CD4-positive, alpha-beta T cell (primary cell): ENCODE measurements at regions not wholly inside any gene's neighbourhood (a gene's known extent, or its start where the extent isn't known, plus 50 kb on each side); places are given as distances from the start of the nearest gene placed in this dataset.

Experiments
- ATAC-seq: fragments of 200-7000 bp; cut with Tn5 transposase; one replicate; pipeline ENCODE4 v1.10.0; 2022; ENCODE audit warnings: mild to moderate bottlenecking; ENCODE audit not compliant: poor library complexity
- CTCF ChIA-PET: fragments of 350-600 bp; sonication (Branson Sonifier 250); formaldehyde crosslinking; loops from one replicate; lab custom pipeline; 2021; ENCODE audit warnings: antibody characterized with exemption, inconsistent platforms; lab: Charles Lee
- POLR2A ChIA-PET: fragments of 350-600 bp; sonication (Branson Sonifier 250); formaldehyde crosslinking; loops from one replicate; lab custom pipeline; 2021; ENCODE audit warnings: antibody characterized with exemption, inconsistent platforms; lab: Charles Lee
- DNase-seq, 14 experiments: peaks; one replicate each; pipeline ENCODE4 v3.0.0-alpha.2; 2013 to 2020; ENCODE audit warnings: mixed read lengths in 2 of 14
- H3K27ac ChIP-seq, 2 donors: one replicate each; pipeline versions ENCODE4 v1.5.1 to v1.7.0; 2013; ENCODE audit warnings: low read length in 2 of 2, low read depth in 1 of 2, mild to moderate bottlenecking in 1 of 2
- H3K27me3 ChIP-seq, 2 experiments: 1 replicate in 1 of 2; 2 replicates in 1 of 2; pipeline versions ENCODE4 v1.6.1 to v1.7.0; 2013; ENCODE audit warnings: low read length in 2 of 2, control low read depth in 1 of 2, mild to moderate bottlenecking in 1 of 2, moderate library complexity in 1 of 2; ENCODE audit not compliant: insufficient read depth in 2 of 2, control insufficient read depth in 1 of 2
- H3K36me3 ChIP-seq: one replicate; pipeline ENCODE4 v1.6.1; 2013; ENCODE audit warnings: low read length, control low read depth; ENCODE audit not compliant: insufficient read depth
- H3K4me1 ChIP-seq: one replicate; pipeline ENCODE4 v1.6.1; 2013; ENCODE audit warnings: low read length, control low read depth; ENCODE audit not compliant: insufficient read depth
- H3K4me3 ChIP-seq: one replicate; pipeline ENCODE4 v1.5.1; 2013; ENCODE audit warnings: mild to moderate bottlenecking, low read length, moderate library complexity
- H3K9me3 ChIP-seq, 2 experiments: 1 replicate in 1 of 2; 2 replicates in 1 of 2; pipeline versions ENCODE4 v1.6.1 to v1.7.0; 2013; ENCODE audit warnings: low read length in 2 of 2, mild to moderate bottlenecking in 2 of 2, control low read depth in 1 of 2, moderate library complexity in 1 of 2; ENCODE audit not compliant: control insufficient read depth in 1 of 2, insufficient read depth in 1 of 2
- H3K27ac Mint-ChIP-seq: one replicate; pipeline ENCODE4 v1.8.0; 2020; ENCODE audit warnings: mixed read lengths
- H3K27me3 Mint-ChIP-seq: one replicate; pipeline ENCODE4 v1.8.0; 2021; ENCODE audit warnings: mixed read lengths
- H3K36me3 Mint-ChIP-seq: one replicate; pipeline ENCODE4 v1.8.0; 2021; ENCODE audit warnings: low read depth, mixed read lengths
- H3K4me1 Mint-ChIP-seq: one replicate; pipeline ENCODE4 v1.8.0; 2021; ENCODE audit warnings: low read depth, mixed read lengths
- H3K4me3 Mint-ChIP-seq: one replicate; pipeline ENCODE4 v1.8.0; 2020; ENCODE audit warnings: mild to moderate bottlenecking, mixed read lengths
- H3K9me3 Mint-ChIP-seq: one replicate; pipeline ENCODE4 v1.8.0; 2020; ENCODE audit warnings: mixed read lengths
- CTCF ChIP-seq: fragments of 200-600 bp; IDR thresholded peaks from one replicate; pipeline ENCODE4 v1.8.0; 2022; ENCODE audit warnings: antibody characterized with exemption, mild to moderate bottlenecking
- intact Hi-C, 2 experiments: fragments of 100-400 bp; cut with DNase I in 1 of 2; cut with micrococcal nuclease in 1 of 2; formaldehyde crosslinking; loops; one replicate each; pipeline versions ENCODE4 v1.15.1 to v1.9.0; 2023 to 2025; cut with DNase I, micrococcal nuclease

DNA sequence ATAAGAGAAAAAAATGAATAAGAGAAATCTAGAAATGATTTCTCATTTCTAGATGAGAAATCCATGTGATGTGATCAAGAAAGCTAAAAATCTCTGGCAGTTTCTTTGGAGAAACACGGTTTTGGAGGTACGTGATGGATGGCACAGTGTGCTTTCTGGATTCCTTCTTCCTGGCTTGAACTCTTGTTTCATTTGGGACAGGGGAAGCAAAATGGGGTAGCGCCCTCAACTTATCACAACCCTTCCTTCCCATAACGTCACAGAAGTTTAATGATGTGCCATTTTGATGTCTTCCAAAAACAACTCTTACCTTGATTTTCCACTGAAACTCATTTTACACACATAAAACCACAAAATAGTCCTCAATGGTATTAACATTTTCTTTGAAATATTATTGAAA, 1037.3 kb downstream of the ROBO2 start:
- DNase-seq = no peak
- H3K4me1 ChIP-seq = no peaks in the 10 kb centered on the region
- peaks cover 0 to under 1% of the 10 kb centered on the region in 2 experiments for H3K9me3 ChIP-seq
- ChIA-PET POLR2A (interaction anchor here (0.6 kb wide), 1 partner anchor 28 kb away, joined by 3 read pairs; no protein-coding TSS in a partner anchor), CTCF (no interaction called here)
- H3K4me1 Mint-ChIP-seq = no peaks in the 10 kb centered on the region
- no peak overlapping the region for H3K27ac Mint-ChIP-seq
- H3K27me3 Mint-ChIP-seq = no peaks in the 10 kb centered on the region
- H3K36me3 Mint-ChIP-seq = no peaks in the 10 kb centered on the region
- no peak for ATAC-seq
- H3K9me3 Mint-ChIP-seq = peaks cover 12% of the 10 kb centered on the region
- H3K27ac ChIP-seq = no peak overlapping the region
- H3K4me3 ChIP-seq = no peak overlapping the region
- no peak for TF ChIP-seq CTCF
- H3K27me3 ChIP-seq = no peaks in the 10 kb centered on the region
- intact Hi-C loops = no loop called here
- H3K4me3 Mint-ChIP-seq = no peak overlapping the region
- H3K36me3 ChIP-seq = no peaks in the 10 kb centered on the region

GRCh38 chr3:78077842-78078241, 1037.9 kb downstream of the ROBO2 start:
- Histone ChIP-seq H3K27ac (no peak overlapping the region), H3K4me3 (no peak overlapping the region), H3K27me3 (no peaks in the 10 kb centered on the region), H3K4me1 (no peaks in the 10 kb centered on the region), H3K36me3 (no peaks in the 10 kb centered on the region), H3K9me3 (no peaks in the 10 kb centered on the region)
- TF ChIP-seq CTCF = no peak
- CTCF ChIA-PET = no interaction called here
- Mint-ChIP-seq H3K27me3 (no peaks in the 10 kb centered on the region), H3K4me1 (no peaks in the 10 kb centered on the region), H3K27ac (no peak overlapping the region), H3K4me3 (no peak overlapping the region), H3K9me3 (peaks cover 12% of the 10 kb centered on the region), H3K36me3 (no peaks in the 10 kb centered on the region)
- ATAC-seq (no peak), DNase-seq (no peak)
- POLR2A ChIA-PET = interaction anchor here (0.6 kb wide), 1 partner anchor 27 kb away, joined by 3 read pairs; no protein-coding TSS in a partner anchor
- intact Hi-C loops = no loop called here

DNA sequence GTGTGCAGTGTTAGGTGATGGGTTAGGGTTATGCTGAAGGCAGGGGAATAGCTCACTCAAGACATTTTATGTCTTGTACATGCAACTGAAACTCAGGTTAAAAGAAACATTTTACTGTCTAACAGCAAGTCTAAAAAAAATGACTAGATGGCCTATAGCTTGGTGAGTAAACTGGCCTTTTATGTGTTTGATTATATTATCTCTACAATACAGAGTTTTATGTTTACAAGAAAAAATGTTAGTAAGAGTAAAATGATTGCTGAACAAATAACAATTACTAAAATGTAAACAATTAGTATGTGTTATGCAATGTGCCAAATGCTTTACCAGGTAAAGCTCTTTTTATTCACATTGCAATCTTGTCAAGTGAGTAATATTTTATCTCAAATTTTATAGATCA, 1039.6 kb downstream of the ROBO2 start:
- H3K36me3 ChIP-seq = no peaks in the 10 kb centered on the region
- Mint-ChIP-seq H3K36me3 (no peaks in the 10 kb centered on the region), H3K27me3 (no peaks in the 10 kb centered on the region), H3K27ac (no peak overlapping the region), H3K4me1 (no peaks in the 10 kb centered on the region), H3K9me3 (peaks cover 14% of the 10 kb centered on the region), H3K4me3 (no peak overlapping the region)
- DNase-seq (no peak), ATAC-seq (no peak)
- H3K9me3 ChIP-seq = no peaks in the 10 kb centered on the region
- no peak overlapping the region for H3K4me3 ChIP-seq
- no peaks in the 10 kb centered on the region for H3K27me3 ChIP-seq
- CTCF ChIA-PET = no interaction called here
- no peak for TF ChIP-seq CTCF
- no peak overlapping the region for H3K27ac ChIP-seq
- intact Hi-C loops = no loop called here
- POLR2A ChIA-PET = no interaction called here
- H3K4me1 ChIP-seq = no peaks in the 10 kb centered on the region
